Aorta (tissue), 5 donors: ENCODE measurements at regions not wholly inside any gene's neighbourhood (a gene's known extent, or its start where the extent isn't known, plus 50 kb on each side); places are given as distances from the start of the nearest gene placed in this dataset.

Experiments used
- ATAC-seq: fragments of 200-7000 bp; cut with Tn5 transposase; one replicate; pipeline ENCODE4 v1.9.1; 2022; ENCODE audit warnings: moderate library complexity; ENCODE audit not compliant: low FRiP score
- DNase-seq, 2 donors: peaks; one replicate each; pipeline ENCODE4 v3.0.0-alpha.2; 2020
- H3K27ac ChIP-seq, 2 donors: one replicate each; pipeline ENCODE4 v1.5.1; 2013; ENCODE audit warnings: low read length in 2 of 2, mild to moderate bottlenecking in 2 of 2, moderate library complexity in 2 of 2, control low read depth in 1 of 2, inconsistent platforms in 1 of 2, low read depth in 1 of 2
- H3K27me3 ChIP-seq, 2 donors: one replicate each; pipeline ENCODE4 v1.6.1; 2013; ENCODE audit warnings: control low read depth in 1 of 2, low read length in 1 of 2, mild to moderate bottlenecking in 1 of 2, moderate library complexity in 1 of 2; ENCODE audit not compliant: insufficient read depth in 2 of 2, control insufficient read depth in 1 of 2
- H3K36me3 ChIP-seq, 2 donors: one replicate each; pipeline ENCODE4 v1.6.1; 2013; ENCODE audit warnings: control low read depth in 1 of 2, low read length in 1 of 2, mild to moderate bottlenecking in 1 of 2; ENCODE audit not compliant: insufficient read depth in 2 of 2, control insufficient read depth in 1 of 2
- H3K4me1 ChIP-seq, 2 donors: one replicate each; pipeline ENCODE4 v1.6.1; 2013; ENCODE audit warnings: low read length in 2 of 2, control low read depth in 1 of 2, mild to moderate bottlenecking in 1 of 2, moderate library complexity in 1 of 2; ENCODE audit not compliant: insufficient read depth in 2 of 2, control insufficient read depth in 1 of 2
- H3K4me3 ChIP-seq, 2 donors: one replicate each; pipeline ENCODE4 v1.5.1; 2013; ENCODE audit warnings: low read length in 2 of 2, control low read depth in 1 of 2, mild to moderate bottlenecking in 1 of 2
- H3K9me3 ChIP-seq: one replicate; pipeline ENCODE4 v1.6.1; 2013; ENCODE audit warnings: mild to moderate bottlenecking, low read length; ENCODE audit not compliant: control insufficient read depth
- WGBS, 2 donors: extraction: QIAGEN DNeasy Blood & Tissue Kit; methylation state at CpG; one replicate each; pipeline ENCODE4 v1.1.7; 2013; 5-methylcytosine and 5-hydroxymethylcytosine counted together
- intact Hi-C, 2 donors: fragments of 100-400 bp; cut with DNase I; formaldehyde crosslinking; loops; one replicate each; pipeline versions ENCODE4 v1.14.2 to v1.15.0; 2022
- donor health status: healthy with polysubstance abuse.
- donor health status: Bipolar disorder and iron deficiency.
- donor health status: DM: no; HTN: no; CAD: no.
- donor health status: DM: no; HTN: no; CAD: no.
- donor health status: DM: yes; HTN: yes; CAD: no.

DNA sequence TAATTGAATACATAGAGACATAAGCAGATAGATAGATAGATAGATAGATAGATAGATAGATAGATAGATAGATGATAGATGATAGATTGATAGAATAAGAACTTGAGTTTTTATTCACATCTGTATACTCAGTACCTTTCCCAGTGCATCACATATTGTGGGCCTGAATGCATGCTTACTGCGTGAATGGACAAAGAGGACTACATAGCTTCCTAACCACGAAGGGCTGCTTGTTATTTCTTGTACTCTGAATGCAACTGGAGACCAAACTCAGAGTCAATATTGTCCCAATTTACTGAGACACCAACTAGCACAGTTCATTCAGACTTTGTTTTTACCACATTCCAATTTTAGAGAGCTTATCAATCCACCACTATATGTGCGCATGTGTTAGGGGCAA is 422.9 kb upstream of the GRM7 start:
- H3K27me3 ChIP-seq = no peaks in the 10 kb centered on the region
- intact Hi-C loops = no loop called here
- DNase-seq = no peak
- no peak overlapping the region for H3K27ac ChIP-seq
- no peak for ATAC-seq
- WGBS, 2 donors = 33 to 43% methylated on average over 3 of the region's 3 CpGs
- no peak overlapping the region for H3K4me3 ChIP-seq
- H3K4me1 ChIP-seq = no peaks in the 10 kb centered on the region
- H3K36me3 ChIP-seq = no peaks in the 10 kb centered on the region
- peaks cover 1% of the 10 kb centered on the region for H3K9me3 ChIP-seq

GRCh38 chr3:6439226-6439625 is 421.7 kb upstream of the GRM7 start:
- WGBS, 2 donors = 85 to 89% methylated on average over 8 of the region's 8 CpGs
- no peak for ATAC-seq
- intact Hi-C loops = no loop called here
- Histone ChIP-seq H3K4me3 (no peak overlapping the region), H3K9me3 (no peaks in the 10 kb centered on the region), H3K36me3 (no peaks in the 10 kb centered on the region), H3K27ac (no peak overlapping the region), H3K4me1 (no peaks in the 10 kb centered on the region), H3K27me3 (no peaks in the 10 kb centered on the region)
- no peak for DNase-seq

GRCh38 chr3:6439824-6440223 is 421.1 kb upstream of the GRM7 start:
- no peak for DNase-seq
- H3K36me3 ChIP-seq = no peaks in the 10 kb centered on the region
- H3K4me3 ChIP-seq = no peak overlapping the region
- H3K27me3 ChIP-seq = no peaks in the 10 kb centered on the region
- no peaks in the 10 kb centered on the region for H3K4me1 ChIP-seq
- 78 to 84% methylated on average over 1 of the region's 1 CpG for WGBS, 2 donors
- no peak for ATAC-seq
- intact Hi-C loops = no loop called here
- no peaks in the 10 kb centered on the region for H3K9me3 ChIP-seq
- H3K27ac ChIP-seq = no peak overlapping the region

GRCh38 chr3:6444888-6445658 is 415.8 kb upstream of the GRM7 start:
- no peak for ATAC-seq

GRCh38 chr3:6447166-6447801 is 413.6 kb upstream of the GRM7 start:
- H3K27ac ChIP-seq = no peak overlapping the region
- no peaks in the 10 kb centered on the region for H3K27me3 ChIP-seq
- no peak overlapping the region for H3K4me3 ChIP-seq
- DNase-seq (no peak), ATAC-seq (no peak)
- WGBS, 2 donors = 61 to 62% methylated on average over 5 of the region's 5 CpGs
- no peaks in the 10 kb centered on the region for H3K9me3 ChIP-seq
- intact Hi-C loops = no loop called here
- H3K4me1 ChIP-seq = no peaks in the 10 kb centered on the region
- no peaks in the 10 kb centered on the region for H3K36me3 ChIP-seq

More at GRCh38 chr3:6444888-6445658, 415.8 kb upstream of the GRM7 start:
- no peaks in the 10 kb centered on the region for H3K4me1 ChIP-seq
- DNase-seq = no peak
- WGBS, 2 donors = 97 to 100% methylated on average over 1 of the region's 1 CpG
- H3K36me3 ChIP-seq = no peaks in the 10 kb centered on the region
- intact Hi-C loops = no loop called here
- H3K9me3 ChIP-seq = no peaks in the 10 kb centered on the region
- no peaks in the 10 kb centered on the region for H3K27me3 ChIP-seq
- H3K27ac ChIP-seq = no peak overlapping the region
- no peak overlapping the region for H3K4me3 ChIP-seq

DNA sequence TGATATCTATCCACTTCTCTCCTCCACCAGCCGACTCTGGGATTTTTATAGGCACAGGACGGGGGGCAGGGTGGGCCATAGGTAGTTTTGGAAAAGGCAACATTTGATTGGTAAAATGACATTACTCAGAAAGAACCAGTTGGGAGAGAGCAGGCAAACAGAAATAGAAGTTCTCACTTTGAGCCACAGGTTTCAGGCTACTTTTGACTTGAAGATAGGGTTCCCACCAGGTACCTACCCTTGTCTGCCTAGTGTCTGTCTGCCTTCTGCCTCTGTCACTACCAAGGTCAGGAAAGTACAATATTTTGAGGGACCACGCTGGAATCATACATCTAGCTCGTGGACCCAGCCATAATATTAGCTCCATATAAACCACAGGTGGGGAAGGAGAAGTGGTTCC is 412.9 kb upstream of the GRM7 start:
- no peak for ATAC-seq
- Histone ChIP-seq H3K4me1 (no peaks in the 10 kb centered on the region), H3K27ac (no peak overlapping the region), H3K36me3 (no peaks in the 10 kb centered on the region), H3K27me3 (no peaks in the 10 kb centered on the region), H3K4me3 (no peak overlapping the region), H3K9me3 (no peaks in the 10 kb centered on the region)
- 83 to 88% methylated on average over 4 of the region's 4 CpGs for WGBS, 2 donors
- DNase-seq = no peak
- intact Hi-C loops = no loop called here

GRCh38 chr3:6449099-6449498 is 411.8 kb upstream of the GRM7 start:
- no peaks in the 10 kb centered on the region for H3K4me1 ChIP-seq
- WGBS, 2 donors = 70 to 73% methylated on average over 3 of the region's 3 CpGs
- no peaks in the 10 kb centered on the region for H3K27me3 ChIP-seq
- H3K27ac ChIP-seq = no peak overlapping the region
- no peaks in the 10 kb centered on the region for H3K36me3 ChIP-seq
- intact Hi-C loops = no loop called here
- DNase-seq = no peak
- ATAC-seq = no peak
- no peak overlapping the region for H3K4me3 ChIP-seq
- H3K9me3 ChIP-seq = no peaks in the 10 kb centered on the region

DNA sequence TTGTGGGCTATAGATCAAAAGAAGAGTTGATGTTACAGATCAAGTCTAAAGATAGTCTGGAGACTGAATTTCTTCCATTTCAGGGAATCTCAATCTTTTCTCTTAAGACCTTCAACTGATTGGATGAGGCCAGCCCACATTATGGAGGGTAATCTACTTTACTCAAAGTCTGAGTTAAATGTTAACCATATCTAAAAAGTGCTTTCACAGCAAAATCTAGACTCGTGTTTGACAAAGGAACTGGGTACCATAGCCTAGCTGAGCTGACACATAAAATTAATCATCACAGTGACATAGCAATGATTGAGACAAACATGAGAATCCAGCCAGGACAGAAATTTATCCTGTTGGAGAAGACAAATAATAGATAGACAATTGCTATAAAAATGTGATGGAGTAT is 407.9 kb upstream of the GRM7 start:
- Histone ChIP-seq H3K36me3 (no peaks in the 10 kb centered on the region), H3K4me3 (no peak overlapping the region), H3K27me3 (no peaks in the 10 kb centered on the region), H3K4me1 (no peaks in the 10 kb centered on the region), H3K9me3 (no peaks in the 10 kb centered on the region), H3K27ac (no peak overlapping the region)
- ATAC-seq = no peak
- intact Hi-C loops = no loop called here
- 17 to 27% methylated on average over 1 of the region's 1 CpG for WGBS, 2 donors
- DNase-seq = no peak

DNA sequence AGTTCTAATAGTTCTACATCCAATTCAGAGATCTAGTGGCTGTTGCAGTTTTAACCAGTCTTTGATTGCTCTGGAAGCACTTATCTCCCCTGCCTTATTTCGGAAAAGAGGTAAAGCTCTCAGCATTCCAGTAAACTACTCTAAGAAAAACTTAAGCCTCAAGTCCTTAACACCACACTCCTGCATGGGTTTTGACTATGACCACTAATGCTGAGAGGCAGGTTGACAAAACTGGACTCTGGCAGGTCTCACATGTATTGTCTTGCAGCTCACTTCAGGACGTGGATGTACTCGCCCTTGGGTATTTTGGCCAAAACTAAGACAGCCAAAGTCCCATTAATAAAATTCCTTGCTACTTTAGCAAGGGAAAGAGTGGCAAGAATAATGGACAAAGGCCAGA is 405.9 kb upstream of the GRM7 start:
- 66 to 67% methylated on average over 3 of the region's 3 CpGs for WGBS, 2 donors
- Histone ChIP-seq H3K4me3 (no peak overlapping the region), H3K36me3 (no peaks in the 10 kb centered on the region), H3K27ac (no peak overlapping the region), H3K4me1 (no peaks in the 10 kb centered on the region), H3K27me3 (no peaks in the 10 kb centered on the region), H3K9me3 (no peaks in the 10 kb centered on the region)
- no peak for DNase-seq
- intact Hi-C loops = no loop called here
- no peak for ATAC-seq
